ENCODE measurements at regions not wholly inside any gene's neighbourhood (a gene's known extent, or its start where the extent isn't known, plus 50 kb on each side); places are given as distances from the start of the nearest gene placed in this dataset.

- Histone ChIP-seq H3K4me3 (no peak overlapping the region), H3K4me1 (ENCODE audit: low read depth) (no peaks in the 10 kb centered on the region), H3K36me3 (ENCODE audit: low read depth) (no peaks in the 10 kb centered on the region), H3K9me3 (no peaks in the 10 kb centered on the region)
- DNase-seq (no peak), ATAC-seq (no peak)
- intact Hi-C loops (cut with DNase I, micrococcal nuclease): no loop called here
- TF ChIP-seq CTCF (IDR thresholded peaks at IDR 0.05): no peak
Measured at GRCh38 chr12:92261071-92261470, 115.4 kb upstream of the BTG1 start.

GRCh38 chr12:92259696-92260251 is 114.1 kb upstream of the BTG1 start:
- intact Hi-C loops (cut with DNase I, micrococcal nuclease): no loop called here

GRCh38 chr12:92259291-92259690 is 113.6 kb upstream of the BTG1 start:
- Histone ChIP-seq H3K9me3 (no peaks in the 10 kb centered on the region), H3K4me1 (ENCODE audit: low read depth) (no peaks in the 10 kb centered on the region), H3K4me3 (no peak overlapping the region), H3K36me3 (ENCODE audit: low read depth) (no peaks in the 10 kb centered on the region)
- no peak for TF ChIP-seq CTCF (IDR thresholded peaks at IDR 0.05)
- DNase-seq (no peak), ATAC-seq (no peak)
- intact Hi-C loops (cut with DNase I, micrococcal nuclease): no loop called here

More at GRCh38 chr12:92259696-92260251, 114.1 kb upstream of the BTG1 start:
- no peak for DNase-seq
- Histone ChIP-seq H3K36me3 (ENCODE audit: low read depth) (no peaks in the 10 kb centered on the region), H3K4me3 (no peak overlapping the region), H3K4me1 (ENCODE audit: low read depth) (no peaks in the 10 kb centered on the region), H3K9me3 (no peaks in the 10 kb centered on the region)
- TF ChIP-seq CTCF (IDR thresholded peaks at IDR 0.05): no peak
- ATAC-seq: no peak

- Histone ChIP-seq H3K4me1 (ENCODE audit: low read depth) (no peaks in the 10 kb centered on the region), H3K4me3 (no peak overlapping the region), H3K9me3 (no peaks in the 10 kb centered on the region), H3K36me3 (ENCODE audit: low read depth) (no peaks in the 10 kb centered on the region)
- intact Hi-C loops (cut with DNase I, micrococcal nuclease): no loop called here
- DNase-seq (no peak), ATAC-seq (no peak)
- TF ChIP-seq CTCF (IDR thresholded peaks at IDR 0.05): no peak
Measured at GRCh38 chr12:92257261-92257660, 111.6 kb upstream of the BTG1 start.

DNA sequence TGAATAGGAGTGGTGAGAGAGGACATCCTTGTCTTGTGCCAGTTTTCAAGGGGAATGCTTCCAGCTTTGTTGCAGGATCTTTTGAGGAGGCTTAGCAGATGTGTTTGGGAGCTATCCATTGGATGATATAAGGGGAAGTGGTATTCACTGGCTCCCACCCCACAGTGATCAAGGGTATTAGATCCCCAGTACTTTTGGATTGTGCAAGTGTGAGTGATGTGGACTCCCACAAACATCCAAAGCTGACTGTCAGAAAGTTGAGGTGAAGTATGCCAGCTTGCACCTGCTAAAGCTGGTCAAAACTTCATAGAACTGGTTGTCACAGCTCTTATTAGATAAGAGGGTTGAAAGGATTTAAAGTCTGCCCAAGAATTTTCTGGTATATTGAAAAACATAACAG is 110.1 kb upstream of the BTG1 start:
- intact Hi-C loops (cut with DNase I, micrococcal nuclease): no loop called here
- Histone ChIP-seq H3K9me3 (no peaks in the 10 kb centered on the region), H3K36me3 (ENCODE audit: low read depth) (no peaks in the 10 kb centered on the region), H3K4me1 (ENCODE audit: low read depth) (no peaks in the 10 kb centered on the region), H3K4me3 (no peak overlapping the region)
- TF ChIP-seq CTCF (IDR thresholded peaks at IDR 0.05): no peak
- DNase-seq: no peak
- ATAC-seq: no peak

DNA sequence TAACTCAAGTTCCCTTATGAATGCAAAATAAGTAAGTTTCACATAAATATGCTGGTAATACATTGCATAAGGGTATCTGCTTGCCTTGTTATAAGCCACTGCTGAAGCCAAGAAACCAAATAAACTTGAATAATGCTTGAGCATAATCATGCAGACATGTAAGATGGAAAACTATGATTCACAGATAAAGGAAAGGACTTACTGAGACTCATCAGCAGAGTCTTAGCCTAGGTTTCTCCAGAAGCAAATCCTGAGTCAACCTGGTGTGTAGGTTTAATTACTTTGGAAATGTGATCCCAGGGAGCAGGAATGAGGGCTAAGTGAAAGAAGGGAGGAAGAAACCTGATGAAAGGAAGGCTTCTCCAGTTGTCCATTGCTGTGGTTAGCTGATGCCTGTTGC is 107.7 kb upstream of the BTG1 start:
- DNase-seq (no peak), ATAC-seq (no peak)
- no peak for TF ChIP-seq CTCF (IDR thresholded peaks at IDR 0.05)
- Histone ChIP-seq H3K4me3 (no peak overlapping the region), H3K4me1 (ENCODE audit: low read depth) (no peaks in the 10 kb centered on the region), H3K9me3 (no peaks in the 10 kb centered on the region), H3K36me3 (ENCODE audit: low read depth) (no peaks in the 10 kb centered on the region)
- intact Hi-C loops (cut with DNase I, micrococcal nuclease): no loop called here

Data from mucosa of descending colon (tissue), 3 donors.